ENCODE measurements at regions not wholly inside any gene's neighbourhood (a gene's known extent, or its start where the extent isn't known, plus 50 kb on each side); places are given as distances from the start of the nearest gene placed in this dataset.

- intact Hi-C loops (cut with DNase I, micrococcal nuclease) = no loop called here
- Histone ChIP-seq H3K4me1 (ENCODE audit: low read depth) (no peaks in the 10 kb centered on the region), H3K36me3 (ENCODE audit: low read depth) (no peaks in the 10 kb centered on the region), H3K9me3 (no peaks in the 10 kb centered on the region), H3K4me3 (no peak overlapping the region)
- no peak for TF ChIP-seq CTCF (IDR thresholded peaks at IDR 0.05)
- ATAC-seq (no peak), DNase-seq (no peak)
Measured at GRCh38 chr4:157727163-157727562, 445.7 kb downstream of the GASK1B start.

GRCh38 chr4:157722146-157722545 lies 450.7 kb downstream of the GASK1B start:
- DNase-seq (no peak), ATAC-seq (no peak)
- TF ChIP-seq CTCF (IDR thresholded peaks at IDR 0.05) = no peak
- intact Hi-C loops (cut with DNase I, micrococcal nuclease) = no loop called here
- H3K9me3 ChIP-seq = no peaks in the 10 kb centered on the region
- H3K4me3 ChIP-seq = no peak overlapping the region
- no peaks in the 10 kb centered on the region for H3K36me3 ChIP-seq (ENCODE audit: low read depth)
- H3K4me1 ChIP-seq (ENCODE audit: low read depth) = no peaks in the 10 kb centered on the region

GRCh38 chr4:157713342-157713741 lies 459.5 kb downstream of the GASK1B start:
- intact Hi-C loops (cut with DNase I, micrococcal nuclease) = no loop called here
- Histone ChIP-seq H3K4me1 (ENCODE audit: low read depth) (no peaks in the 10 kb centered on the region), H3K36me3 (ENCODE audit: low read depth) (no peaks in the 10 kb centered on the region), H3K9me3 (no peaks in the 10 kb centered on the region), H3K4me3 (no peak overlapping the region)
- ATAC-seq = peak; percentile 67
- no peak for TF ChIP-seq CTCF (IDR thresholded peaks at IDR 0.05)
- DNase-seq = peak in 1 of 3 donors; percentile 5

- Histone ChIP-seq H3K4me1 (ENCODE audit: low read depth) (no peaks in the 10 kb centered on the region), H3K36me3 (ENCODE audit: low read depth) (no peaks in the 10 kb centered on the region), H3K9me3 (no peaks in the 10 kb centered on the region), H3K4me3 (no peak overlapping the region)
- ATAC-seq = no peak
- no peak for TF ChIP-seq CTCF (IDR thresholded peaks at IDR 0.05)
- intact Hi-C loops (cut with DNase I, micrococcal nuclease) = no loop called here
- no peak for DNase-seq
Measured at GRCh38 chr4:157706155-157706554, 466.7 kb downstream of the GASK1B start.

GRCh38 chr4:157702831-157703230 lies 470.0 kb downstream of the GASK1B start:
- Histone ChIP-seq H3K4me3 (no peak overlapping the region), H3K9me3 (no peaks in the 10 kb centered on the region), H3K36me3 (ENCODE audit: low read depth) (no peaks in the 10 kb centered on the region), H3K4me1 (ENCODE audit: low read depth) (no peaks in the 10 kb centered on the region)
- no peak for DNase-seq
- no peak for TF ChIP-seq CTCF (IDR thresholded peaks at IDR 0.05)
- no peak for ATAC-seq
- intact Hi-C loops (cut with DNase I, micrococcal nuclease) = no loop called here

- Histone ChIP-seq H3K9me3 (no peaks in the 10 kb centered on the region), H3K36me3 (ENCODE audit: low read depth) (no peaks in the 10 kb centered on the region), H3K4me3 (no peak overlapping the region), H3K4me1 (ENCODE audit: low read depth) (no peaks in the 10 kb centered on the region)
- DNase-seq = no peak
- intact Hi-C loops (cut with DNase I, micrococcal nuclease) = no loop called here
- no peak for TF ChIP-seq CTCF (IDR thresholded peaks at IDR 0.05)
- no peak for ATAC-seq
Measured at GRCh38 chr4:157701695-157701994, 471.2 kb downstream of the GASK1B start.

Measured in mucosa of descending colon (tissue), 3 donors.